NCI-H1092 treated with DMSO at 0.1 percent for 48 hours (cell line): ENCODE measurements at regions not wholly inside any gene's neighbourhood (a gene's known extent, or its start where the extent isn't known, plus 50 kb on each side); places are given as distances from the start of the nearest gene placed in this dataset.
A peak's percentile ranks its signal among the peaks of the same experiment; 100 is the strongest.

Experiments
- DNase-seq: peaks from one replicate; lab custom pipeline; 2025; lab: John Stamatoyannopoulos, UW

- peak; percentile 79 for DNase-seq
Measured at GRCh38 chr1:234670967-234671626, 61.1 kb upstream of the IRF2BP2 start.

- no peak for DNase-seq
Measured at GRCh38 chr1:234669499-234669898, 59.5 kb upstream of the IRF2BP2 start.

DNA sequence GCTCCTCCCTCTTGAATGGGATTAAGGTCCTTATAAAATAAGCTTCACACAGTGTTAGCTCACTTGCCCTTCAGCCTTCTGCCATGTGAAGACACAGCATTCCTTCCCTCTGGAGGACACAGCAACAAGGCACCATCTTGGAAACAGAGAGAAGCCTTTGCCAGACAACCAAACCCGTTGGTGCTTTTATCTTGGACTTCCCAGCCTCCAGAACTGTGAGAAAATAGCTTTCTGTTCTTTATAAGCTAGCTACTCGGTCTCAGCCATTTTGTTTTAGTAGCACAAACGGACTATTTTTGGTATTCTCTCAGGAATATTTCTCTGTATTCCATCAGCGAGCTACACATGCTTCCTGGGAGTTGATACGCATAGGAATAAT, 58.6 kb upstream of the IRF2BP2 start:
- no peak for DNase-seq

DNA sequence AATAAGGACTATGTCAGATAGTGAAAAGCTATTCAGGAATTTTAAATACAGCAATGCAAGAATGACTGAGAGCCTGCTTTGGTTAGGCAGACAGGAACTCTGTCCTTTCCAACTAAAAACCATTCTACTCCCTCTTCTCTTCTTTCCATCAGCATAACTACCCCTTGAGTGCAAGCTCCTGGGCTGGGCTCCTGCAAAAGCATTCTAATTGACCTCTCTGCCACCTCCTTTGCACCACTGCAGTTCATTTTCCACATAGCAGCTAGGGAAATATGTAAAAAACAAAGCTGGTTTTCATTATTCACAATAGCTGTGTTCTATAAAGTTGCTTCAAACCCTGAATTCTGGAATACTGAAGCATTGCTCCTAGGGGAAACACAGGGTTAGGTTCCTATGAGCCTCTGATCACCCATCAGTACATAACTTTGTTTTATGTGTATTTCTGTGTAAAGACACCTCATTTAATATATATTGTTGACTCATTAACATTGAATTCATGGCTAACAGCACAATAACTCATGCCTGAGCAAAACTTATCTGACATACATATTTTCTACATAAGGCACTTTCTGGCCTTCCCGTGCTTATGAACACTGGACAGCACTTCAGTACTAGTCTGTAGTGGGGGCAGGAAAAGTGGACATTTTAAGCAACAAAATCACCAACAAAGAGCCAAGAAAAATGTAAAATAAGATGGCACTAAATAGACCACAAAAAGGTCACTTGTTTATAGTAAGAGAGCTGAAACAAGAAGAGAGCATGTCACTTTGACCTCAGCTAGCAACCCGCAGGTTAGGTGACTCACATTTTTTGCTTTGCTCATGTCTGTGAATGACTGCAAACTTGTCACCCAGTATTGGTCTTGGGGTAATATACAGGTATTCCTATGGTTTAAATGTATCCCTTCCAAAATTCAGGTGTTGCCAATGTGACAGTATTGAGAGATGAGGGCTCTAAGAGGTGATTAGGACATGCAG, 57.9 kb upstream of the IRF2BP2 start:
- no peak for DNase-seq

DNA sequence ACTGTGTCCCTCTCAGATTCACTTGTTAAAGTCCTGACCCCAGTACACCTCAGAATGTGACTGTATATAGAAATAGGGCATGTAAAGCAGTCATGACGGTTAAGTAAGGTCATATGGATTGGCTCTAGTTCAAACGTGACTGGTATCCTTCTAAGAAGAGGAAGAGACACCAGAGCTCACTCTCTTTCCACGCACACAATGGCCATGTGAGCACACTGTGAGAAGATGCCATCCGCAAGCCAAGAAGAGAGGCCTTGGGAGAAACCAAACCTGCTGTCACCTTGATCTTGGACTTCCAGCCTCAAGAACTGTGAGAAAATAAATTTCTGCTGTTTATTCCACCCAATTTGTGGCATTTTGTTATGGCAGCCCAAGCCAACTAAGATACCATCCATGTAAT, 56.8 kb upstream of the IRF2BP2 start:
- DNase-seq: no peak

DNA sequence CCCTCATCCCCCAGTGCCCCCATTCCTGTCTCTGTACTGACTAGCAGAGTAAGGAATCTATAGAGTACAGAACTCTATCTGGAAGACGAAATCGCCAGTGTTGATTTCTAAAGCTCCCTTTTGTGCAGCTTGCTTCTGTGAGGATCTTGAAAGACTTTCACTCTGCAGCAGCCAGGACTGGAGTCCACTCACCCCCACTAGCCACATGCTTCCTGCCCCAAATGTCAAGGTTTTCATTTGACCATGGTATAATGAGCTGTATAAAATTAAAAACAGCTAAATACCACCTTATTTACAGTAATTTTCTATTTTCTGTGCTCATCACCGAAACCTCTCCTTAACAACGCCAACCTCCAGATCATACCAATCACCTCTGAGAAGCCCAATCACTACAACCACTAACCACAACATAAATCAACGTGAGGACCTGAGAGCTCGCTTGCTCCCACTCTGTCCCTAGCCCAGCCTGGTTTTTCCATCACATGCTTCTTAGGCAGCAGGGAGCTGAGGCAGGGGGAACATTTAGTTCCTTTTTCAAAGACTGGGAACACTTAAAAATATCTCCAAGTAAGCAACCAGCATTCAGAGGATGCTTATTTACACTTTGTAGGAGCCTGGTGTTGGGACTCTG, 56.1 kb upstream of the IRF2BP2 start:
- DNase-seq: no peak

GRCh38 chr1:234662148-234662547, 52.2 kb upstream of the IRF2BP2 start:
- no peak for DNase-seq

DNA sequence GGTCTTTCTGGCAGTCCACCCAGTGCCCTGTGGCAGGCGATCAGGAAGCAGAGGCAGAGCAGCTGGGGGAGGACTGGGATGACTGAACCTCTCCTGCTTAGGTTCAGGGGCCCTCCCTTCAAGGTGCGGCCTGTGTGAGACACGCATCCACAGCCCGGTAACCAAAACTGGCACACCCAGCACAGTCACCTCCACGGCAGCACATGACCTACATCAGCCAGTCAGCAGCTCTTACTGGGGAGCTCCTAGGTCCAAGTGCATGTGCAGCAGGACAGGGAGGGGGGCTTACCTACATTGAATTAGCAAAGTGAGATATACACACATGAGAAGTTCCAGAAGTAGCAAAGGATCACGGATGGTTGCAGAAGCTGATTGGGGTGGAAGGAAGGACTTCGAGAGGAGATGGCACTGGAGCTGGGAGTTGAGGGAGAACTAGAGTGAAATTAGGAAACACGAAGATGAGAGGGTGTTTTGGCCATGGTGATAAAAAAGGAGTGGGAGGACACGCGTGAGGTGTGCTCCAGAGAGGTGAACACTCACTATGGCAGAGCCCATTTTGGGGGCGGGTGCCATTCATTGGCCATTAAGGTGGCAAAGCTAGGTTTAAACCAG, 51.4 kb upstream of the IRF2BP2 start:
- DNase-seq: no peak

DNA sequence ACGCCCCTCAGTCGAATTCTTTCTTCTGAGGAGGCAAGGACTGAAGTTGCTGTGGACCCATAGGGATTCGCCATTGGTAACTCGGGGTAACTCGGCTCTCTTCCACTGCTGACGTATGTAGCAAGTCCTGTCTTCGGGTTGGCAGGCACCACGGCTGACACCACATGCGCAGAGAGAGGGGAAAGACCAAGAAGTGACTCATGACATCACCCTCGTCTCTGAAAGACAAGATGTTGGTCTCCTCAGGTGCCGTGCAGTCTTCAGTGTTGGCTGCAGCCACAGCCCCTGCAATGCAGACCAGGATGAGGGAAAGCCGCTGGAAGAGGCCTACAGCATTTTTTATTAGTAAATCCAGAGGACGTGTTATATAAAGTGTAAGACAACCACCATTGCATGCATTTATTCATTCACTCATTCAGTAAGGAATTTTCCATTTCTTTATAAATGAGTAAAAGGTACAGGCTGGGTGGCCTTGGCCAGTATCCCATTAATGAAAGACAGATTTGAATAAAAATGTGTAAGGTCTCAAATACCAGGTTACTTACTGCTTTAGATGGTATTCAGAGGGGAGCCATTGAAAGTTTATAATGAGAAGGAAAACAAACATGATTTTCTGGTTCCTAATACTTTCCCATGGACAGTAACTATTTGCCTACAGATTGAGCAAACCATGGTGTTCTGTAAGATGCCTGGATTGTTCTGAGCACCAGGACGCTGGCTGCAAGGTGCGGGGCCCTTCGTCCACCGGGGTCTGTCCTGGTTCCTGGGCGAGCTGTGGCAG, 50.7 kb upstream of the IRF2BP2 start:
- no peak for DNase-seq
